ENCODE measurements at regions not wholly inside any gene's neighbourhood (a gene's known extent, or its start where the extent isn't known, plus 50 kb on each side); places are given as distances from the start of the nearest gene placed in this dataset.

DNA sequence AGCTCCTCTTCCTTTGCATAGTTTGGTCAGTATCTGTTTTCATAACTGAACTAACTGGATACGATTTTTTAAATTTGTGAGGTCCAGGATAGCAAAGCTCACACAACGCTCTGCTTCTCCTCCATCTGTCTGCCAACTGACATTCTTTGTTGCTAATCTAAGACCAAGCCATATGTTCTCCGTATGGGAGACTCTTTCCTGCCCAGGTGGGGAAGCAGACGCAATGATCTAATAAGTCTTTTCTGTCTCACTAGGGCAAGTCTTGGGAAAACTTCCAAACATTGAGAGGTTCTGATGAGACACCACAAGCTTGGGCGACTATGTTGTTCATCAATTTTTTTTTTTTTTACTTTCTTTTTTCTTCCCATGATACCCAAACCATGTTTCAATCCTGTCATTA is 558.5 kb downstream of the EFNA5 start:
- Histone ChIP-seq H3K27ac (no peak overlapping the region), H3K4me3 (no peak overlapping the region), H3K4me1 (peaks cover 0 to 7% (median 0%) of the 10 kb centered on the region in 9 donors), H3K36me3 (no peaks in the 10 kb centered on the region), H3K9me3 (peaks cover 0 to 23% (median 5%) of the 10 kb centered on the region in 11 donors), H3K27me3 (no peaks in the 10 kb centered on the region)
- intact Hi-C loops (cut with DNase I): no loop called here
- WGBS, 2 donors: 46 to 50% methylated on average over 5 of the region's 5 CpGs
- TF ChIP-seq, protein P1, sequence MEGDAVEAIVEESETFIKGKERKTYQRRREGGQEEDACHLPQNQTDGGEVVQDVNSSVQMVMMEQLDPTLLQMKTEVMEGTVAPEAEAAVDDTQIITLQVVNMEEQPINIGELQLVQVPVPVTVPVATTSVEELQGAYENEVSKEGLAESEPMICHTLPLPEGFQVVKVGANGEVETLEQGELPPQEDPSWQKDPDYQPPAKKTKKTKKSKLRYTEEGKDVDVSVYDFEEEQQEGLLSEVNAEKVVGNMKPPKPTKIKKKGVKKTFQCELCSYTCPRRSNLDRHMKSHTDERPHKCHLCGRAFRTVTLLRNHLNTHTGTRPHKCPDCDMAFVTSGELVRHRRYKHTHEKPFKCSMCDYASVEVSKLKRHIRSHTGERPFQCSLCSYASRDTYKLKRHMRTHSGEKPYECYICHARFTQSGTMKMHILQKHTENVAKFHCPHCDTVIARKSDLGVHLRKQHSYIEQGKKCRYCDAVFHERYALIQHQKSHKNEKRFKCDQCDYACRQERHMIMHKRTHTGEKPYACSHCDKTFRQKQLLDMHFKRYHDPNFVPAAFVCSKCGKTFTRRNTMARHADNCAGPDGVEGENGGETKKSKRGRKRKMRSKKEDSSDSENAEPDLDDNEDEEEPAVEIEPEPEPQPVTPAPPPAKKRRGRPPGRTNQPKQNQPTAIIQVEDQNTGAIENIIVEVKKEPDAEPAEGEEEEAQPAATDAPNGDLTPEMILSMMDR (IDR thresholded peaks at IDR 0.05): no peak
- ATAC-seq (no peak), DNase-seq (no peak)

DNA sequence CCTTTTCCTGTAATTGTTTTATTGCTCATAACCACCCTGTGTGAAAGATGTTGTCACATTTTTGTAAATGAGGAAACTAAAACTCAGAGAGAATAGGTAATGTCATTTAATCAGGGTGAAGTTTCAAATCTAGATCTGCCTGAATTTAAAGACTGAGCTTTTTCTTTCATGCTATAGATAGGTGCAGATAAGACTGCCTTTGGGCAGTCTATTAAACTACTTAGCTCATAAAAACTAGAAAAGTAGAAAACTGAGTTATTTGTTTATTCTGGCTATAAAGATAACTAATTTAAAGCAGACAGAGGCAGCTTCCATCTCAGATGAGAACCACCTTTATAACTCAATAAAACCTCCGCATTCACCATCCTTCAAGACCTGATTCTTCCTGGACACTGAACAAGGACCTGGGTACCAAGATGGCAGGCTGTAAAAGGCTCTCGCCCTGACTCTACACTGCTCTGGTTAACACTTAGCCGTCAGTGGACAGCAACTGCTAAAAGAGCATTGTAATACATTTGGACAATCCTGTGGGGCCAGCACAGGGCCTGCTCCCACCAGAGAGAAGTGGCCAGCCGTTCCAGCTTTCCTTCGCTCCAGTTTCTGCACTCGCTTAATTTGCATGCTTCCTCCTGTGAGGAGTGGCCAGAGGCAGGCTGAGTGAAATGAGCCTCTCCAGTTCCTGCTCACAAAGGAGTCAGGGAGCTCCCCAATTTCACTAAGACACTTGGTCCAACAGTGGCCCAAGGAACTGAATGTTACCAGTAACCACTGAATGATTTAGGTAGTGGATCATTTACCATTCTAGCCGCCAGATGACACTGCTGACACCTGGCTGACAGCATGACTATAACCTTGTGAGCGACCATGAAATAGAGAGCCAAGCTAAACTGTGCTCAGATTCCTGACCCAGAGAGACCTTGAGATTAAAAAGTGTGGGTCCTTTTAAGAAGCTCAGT is 566.4 kb downstream of the EFNA5 start:
- peaks cover 0 to 17% (median 0%) of the 10 kb centered on the region in 11 donors for H3K9me3 ChIP-seq
- no peaks in the 10 kb centered on the region for H3K36me3 ChIP-seq
- H3K27me3 ChIP-seq: no peaks in the 10 kb centered on the region
- no peak overlapping the region for H3K4me3 ChIP-seq
- DNase-seq (peak in 1 of 2 donors; percentile 16), ATAC-seq (peak; percentile 69 to 96 (median 83))
- H3K27ac ChIP-seq: peak overlapping the region in 6 of 10 donors; percentile 24 to 55 (median 44)
- no peaks in the 10 kb centered on the region for H3K4me1 ChIP-seq
- TF ChIP-seq, protein P1 (IDR thresholded peaks at IDR 0.05): peak in 7 of 9 donors; percentile 19 to 57 (median 44)
- WGBS, 2 donors: 73 to 75% methylated on average over 8 of the region's 8 CpGs
- intact Hi-C loops (cut with DNase I): loop anchor here in 6 of 10 donors (5.0 to 10.0 kb wide), 4 partner anchors 110 to 570 kb away; partner anchors contain the start of gene EFNA5 (in 4 of the 6)

DNA sequence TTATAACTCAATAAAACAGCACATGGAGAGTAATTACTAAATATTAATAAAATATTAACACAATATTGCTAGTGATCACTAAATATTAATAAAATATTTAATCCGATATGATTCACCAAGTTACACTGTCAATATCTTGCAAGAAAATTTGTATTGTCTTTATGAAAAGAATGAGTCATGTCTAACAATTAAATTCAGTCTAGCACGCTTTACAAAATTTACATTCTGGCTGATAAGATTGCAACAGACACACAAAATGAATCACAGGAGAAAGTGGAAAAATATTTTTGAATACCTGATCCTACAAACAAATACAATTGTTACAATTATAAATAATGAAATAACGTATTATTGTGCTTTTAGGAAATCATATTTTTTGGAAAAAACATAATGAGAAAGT is 567.2 kb downstream of the EFNA5 start:
- H3K27me3 ChIP-seq: no peaks in the 10 kb centered on the region
- TF ChIP-seq, protein P1 (IDR thresholded peaks at IDR 0.05): no peak
- intact Hi-C loops (cut with DNase I): loop anchor here in 6 of 10 donors (5.0 to 10.0 kb wide), 4 partner anchors 111 to 571 kb away; partner anchors contain the start of gene EFNA5 (in 4 of the 6)
- no peaks in the 10 kb centered on the region for H3K4me1 ChIP-seq
- no peak overlapping the region for H3K4me3 ChIP-seq
- no peak for ATAC-seq
- WGBS, 2 donors: 90 to 91% methylated on average over 3 of the region's 3 CpGs
- no peak overlapping the region for H3K27ac ChIP-seq
- DNase-seq: no peak
- H3K36me3 ChIP-seq: no peaks in the 10 kb centered on the region
- H3K9me3 ChIP-seq: peaks cover 0 to 13% (median 0%) of the 10 kb centered on the region in 11 donors

DNA sequence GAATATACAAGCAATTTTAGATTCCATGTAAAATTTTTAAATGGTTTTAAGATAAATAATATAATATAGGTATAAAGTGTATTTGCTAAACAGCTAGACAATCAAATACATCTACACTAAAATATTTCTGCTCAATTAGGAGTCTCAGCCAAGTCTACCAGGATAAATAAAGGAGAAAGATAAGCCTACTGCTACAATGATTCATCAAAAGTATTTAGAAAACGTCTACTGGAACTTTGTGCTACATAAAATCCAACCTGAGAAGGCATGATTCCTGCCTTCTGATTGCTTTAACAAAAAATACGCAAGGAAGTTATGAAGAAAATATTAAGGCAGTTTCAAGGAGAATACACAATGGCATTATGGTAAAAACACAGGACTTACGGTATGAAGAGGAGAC is 570.6 kb downstream of the EFNA5 start:
- TF ChIP-seq, protein P1 (IDR thresholded peaks at IDR 0.05): no peak
- Histone ChIP-seq H3K9me3 (peaks cover 0 to 16% (median 0%) of the 10 kb centered on the region in 11 donors), H3K4me3 (no peak overlapping the region), H3K27ac (no peak overlapping the region), H3K27me3 (no peaks in the 10 kb centered on the region), H3K4me1 (no peaks in the 10 kb centered on the region), H3K36me3 (no peaks in the 10 kb centered on the region)
- 65 to 66% methylated on average over 3 of the region's 3 CpGs for WGBS, 2 donors
- no peak for ATAC-seq
- no peak for DNase-seq
- intact Hi-C loops (cut with DNase I): loop anchor here in 6 of 10 donors (5.0 to 10.0 kb wide), 4 partner anchors 115 to 575 kb away; partner anchors contain the start of gene EFNA5 (in 4 of the 6)
